ENCODE measurements at regions not wholly inside any gene's neighbourhood (a gene's known extent, or its start where the extent isn't known, plus 50 kb on each side); places are given as distances from the start of the nearest gene placed in this dataset.
"Not testable (repeated sequence)": the region's sequence is repeated elsewhere in the genome, so short reads cannot be mapped to it uniquely, and the experiment has no call there.

DNA sequence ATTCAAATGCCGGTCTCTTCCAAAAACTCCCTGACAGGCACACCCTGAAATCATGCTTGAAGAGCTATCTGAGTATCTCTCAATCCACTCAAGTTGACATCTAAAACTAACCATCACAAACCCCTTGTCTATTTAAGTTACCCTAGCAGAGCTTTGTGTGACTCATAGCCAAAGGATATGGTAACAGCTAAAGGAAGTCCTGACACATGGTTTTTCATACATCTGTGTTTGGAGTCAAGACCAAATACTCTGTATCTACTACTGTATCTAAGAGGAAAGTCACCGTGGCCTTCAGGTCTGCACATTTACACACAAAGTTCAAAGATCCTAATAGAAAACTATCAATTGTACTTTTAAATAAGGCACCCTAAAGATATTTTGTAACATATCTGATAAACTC, 239.6 kb upstream of the VCX start:
- no peak overlapping the region for H3K4me3 ChIP-seq (ENCODE audit: low read length in 2 of 2)
- peaks cover 0 to 9% of the 10 kb centered on the region in 2 donors for H3K9me3 ChIP-seq (replicated peaks in 1 of 2; ENCODE audit: control insufficient read depth in 2 of 2, insufficient read depth in 1 of 2, low read depth in 1 of 2, low read length in 2 of 2)
- H2AK5ac ChIP-seq (ENCODE audit: low read depth, low read length) = no peak overlapping the region
- no peak overlapping the region for H3K14ac ChIP-seq (ENCODE audit: low read length)
- WGBS, 2 donors (ENCODE audit: extremely low coverage in 2 of 2, insufficient read length in 2 of 2, insufficient replicate concordance in 1 of 2) = no CpG with 5 or more reads among the region's 2 CpGs
- no peaks in the 10 kb centered on the region for H3K36me3 ChIP-seq (replicated peaks in 1 of 2; ENCODE audit: control insufficient read depth in 2 of 2, insufficient read depth in 2 of 2, low read length in 2 of 2)
- no peaks in the 10 kb centered on the region for H3K4me1 ChIP-seq (ENCODE audit: control insufficient read depth in 2 of 2, insufficient read depth in 1 of 2, low read depth in 1 of 2, low read length in 2 of 2)
- H3K4ac ChIP-seq (ENCODE audit: low read length) = no peak overlapping the region
- no peak overlapping the region for H2BK5ac ChIP-seq (ENCODE audit: low read length)
- no peaks in the 10 kb centered on the region for H3K27me3 ChIP-seq (ENCODE audit: control insufficient read depth in 3 of 3, insufficient read depth in 3 of 3, low read depth in 1 of 3, low read length in 3 of 3)
- no peak overlapping the region for H4K91ac ChIP-seq (ENCODE audit: low read depth, low read length, poor library complexity)
- H3K79me1 ChIP-seq (ENCODE audit: low read depth, low read length) = no peaks in the 10 kb centered on the region
- no peak overlapping the region for H3K18ac ChIP-seq (ENCODE audit: low read length)
- H3K4me2 ChIP-seq (ENCODE audit: insufficient read depth, low read length, poor library complexity, severe bottlenecking) = no peak overlapping the region
- no peak overlapping the region for H2BK12ac ChIP-seq (ENCODE audit: low read length)
- H2BK15ac ChIP-seq (ENCODE audit: low read length) = no peak overlapping the region
- H3K23ac ChIP-seq (ENCODE audit: low read depth, low read length, poor library complexity) = no peak overlapping the region
- H2AFZ ChIP-seq (ENCODE audit: low read length) = no peak overlapping the region
- H4K8ac ChIP-seq (ENCODE audit: low read depth, low read length) = no peak overlapping the region
- no peak overlapping the region for H3K27ac ChIP-seq (replicated peaks; ENCODE audit: low read length)
- no peak overlapping the region for H2BK120ac ChIP-seq (ENCODE audit: low read depth, low read length)
- no peak overlapping the region for H3K9ac ChIP-seq (ENCODE audit: low read depth, low read length, poor library complexity)
- no peak for DNase-seq (ENCODE audit: low spot score)

DNA sequence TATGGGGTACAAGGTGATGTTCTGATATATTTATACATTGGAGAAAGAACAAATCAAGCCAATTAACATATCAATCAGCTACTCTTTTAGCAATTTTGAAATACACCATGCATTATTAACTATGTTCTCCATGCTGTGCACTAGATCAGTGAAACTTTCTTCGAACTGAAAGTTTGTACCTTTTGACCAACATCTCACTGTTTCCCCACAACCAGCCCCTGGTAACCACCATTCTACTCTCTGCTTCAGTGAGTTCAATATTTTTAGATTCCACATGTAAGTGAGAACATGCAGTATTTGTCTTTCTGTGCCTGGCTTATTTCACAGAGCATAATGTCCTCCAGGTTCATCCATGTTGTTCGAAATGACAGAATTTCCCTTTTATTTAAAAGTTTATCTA, 246.1 kb upstream of the VCX start:
- Histone ChIP-seq H2BK15ac (ENCODE audit: low read length) (no peak overlapping the region), H3K27me3 (ENCODE audit: control insufficient read depth in 3 of 3, insufficient read depth in 3 of 3, low read depth in 1 of 3, low read length in 3 of 3) (no peaks in the 10 kb centered on the region), H4K8ac (ENCODE audit: low read depth, low read length) (no peak overlapping the region), H3K4ac (ENCODE audit: low read length) (no peak overlapping the region), H2BK12ac (ENCODE audit: low read length) (no peak overlapping the region), H3K23ac (ENCODE audit: low read depth, low read length, poor library complexity) (no peak overlapping the region), H3K36me3 (replicated peaks in 1 of 2; ENCODE audit: control insufficient read depth in 2 of 2, insufficient read depth in 2 of 2, low read length in 2 of 2) (no peaks in the 10 kb centered on the region), H3K79me1 (ENCODE audit: low read depth, low read length) (no peaks in the 10 kb centered on the region), H2AK5ac (ENCODE audit: low read depth, low read length) (no peak overlapping the region), H3K4me3 (ENCODE audit: low read length in 2 of 2) (no peak overlapping the region), H2AFZ (ENCODE audit: low read length) (no peak overlapping the region), H2BK120ac (ENCODE audit: low read depth, low read length) (no peak overlapping the region), H3K9ac (ENCODE audit: low read depth, low read length, poor library complexity) (no peak overlapping the region), H3K18ac (ENCODE audit: low read length) (no peak overlapping the region), H3K4me2 (ENCODE audit: insufficient read depth, low read length, poor library complexity, severe bottlenecking) (no peak overlapping the region), H3K14ac (ENCODE audit: low read length) (no peak overlapping the region), H3K27ac (replicated peaks; ENCODE audit: low read length) (no peak overlapping the region), H3K9me3 (replicated peaks in 1 of 2; ENCODE audit: control insufficient read depth in 2 of 2, insufficient read depth in 1 of 2, low read depth in 1 of 2, low read length in 2 of 2) (peaks cover 0 to 4% of the 10 kb centered on the region in 2 donors), H2BK5ac (ENCODE audit: low read length) (no peak overlapping the region), H3K4me1 (ENCODE audit: control insufficient read depth in 2 of 2, insufficient read depth in 1 of 2, low read depth in 1 of 2, low read length in 2 of 2) (no peaks in the 10 kb centered on the region), H4K91ac (ENCODE audit: low read depth, low read length, poor library complexity) (no peak overlapping the region)
- no CpG with 5 or more reads among the region's 2 CpGs for WGBS, 2 donors (ENCODE audit: extremely low coverage in 2 of 2, insufficient read length in 2 of 2, insufficient replicate concordance in 1 of 2)
- no peak for DNase-seq (ENCODE audit: low spot score)

DNA sequence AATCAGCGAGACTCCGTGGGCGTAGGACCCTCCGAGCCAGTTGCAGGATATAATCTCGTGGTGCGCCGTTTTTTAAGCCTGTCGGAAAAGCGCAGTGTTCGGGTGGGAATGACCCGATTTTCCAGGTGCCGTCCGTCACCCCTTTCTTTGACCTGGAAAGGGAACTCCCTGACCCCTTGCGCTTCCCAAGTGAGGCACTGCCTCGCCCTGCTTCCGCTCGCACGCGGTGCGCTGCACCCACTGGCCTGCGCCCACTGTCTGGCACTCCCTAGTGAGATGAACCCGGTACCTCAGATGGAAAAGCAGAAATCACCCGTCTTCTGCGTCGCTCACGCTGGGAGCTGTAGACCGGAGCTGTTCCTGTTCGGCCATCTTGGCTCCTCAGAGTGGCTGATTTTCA, 249.6 kb upstream of the VCX start:
- no CpG with 5 or more reads among the region's 28 CpGs for WGBS, 2 donors (ENCODE audit: extremely low coverage in 2 of 2, insufficient read length in 2 of 2, insufficient replicate concordance in 1 of 2)
- not testable (repeated sequence) for H2BK120ac ChIP-seq (ENCODE audit: low read depth, low read length); H3K27ac ChIP-seq (replicated peaks; ENCODE audit: low read length); H3K79me1 ChIP-seq (ENCODE audit: low read depth, low read length); H2BK15ac ChIP-seq (ENCODE audit: low read length); H3K36me3 ChIP-seq (replicated peaks in 1 of 2; ENCODE audit: control insufficient read depth in 2 of 2, insufficient read depth in 2 of 2, low read length in 2 of 2); H3K27me3 ChIP-seq (ENCODE audit: control insufficient read depth in 3 of 3, insufficient read depth in 3 of 3, low read depth in 1 of 3, low read length in 3 of 3); H3K14ac ChIP-seq (ENCODE audit: low read length); H2BK5ac ChIP-seq (ENCODE audit: low read length); H3K9me3 ChIP-seq (replicated peaks in 1 of 2; ENCODE audit: control insufficient read depth in 2 of 2, insufficient read depth in 1 of 2, low read depth in 1 of 2, low read length in 2 of 2); H3K18ac ChIP-seq (ENCODE audit: low read length); H2BK12ac ChIP-seq (ENCODE audit: low read length); H2AK5ac ChIP-seq (ENCODE audit: low read depth, low read length); H3K4me1 ChIP-seq (ENCODE audit: control insufficient read depth in 2 of 2, insufficient read depth in 1 of 2, low read depth in 1 of 2, low read length in 2 of 2); H4K8ac ChIP-seq (ENCODE audit: low read depth, low read length); H3K4ac ChIP-seq (ENCODE audit: low read length); H3K23ac ChIP-seq (ENCODE audit: low read depth, low read length, poor library complexity); H3K4me2 ChIP-seq (ENCODE audit: insufficient read depth, low read length, poor library complexity, severe bottlenecking); H3K9ac ChIP-seq (ENCODE audit: low read depth, low read length, poor library complexity); DNase-seq (ENCODE audit: low spot score); H4K91ac ChIP-seq (ENCODE audit: low read depth, low read length, poor library complexity)
- peak overlapping the region in 1 of 2 donors; percentile 9 for H3K4me3 ChIP-seq (ENCODE audit: low read length in 2 of 2)
- peak overlapping the region; percentile 59 for H2AFZ ChIP-seq (ENCODE audit: low read length)

DNA sequence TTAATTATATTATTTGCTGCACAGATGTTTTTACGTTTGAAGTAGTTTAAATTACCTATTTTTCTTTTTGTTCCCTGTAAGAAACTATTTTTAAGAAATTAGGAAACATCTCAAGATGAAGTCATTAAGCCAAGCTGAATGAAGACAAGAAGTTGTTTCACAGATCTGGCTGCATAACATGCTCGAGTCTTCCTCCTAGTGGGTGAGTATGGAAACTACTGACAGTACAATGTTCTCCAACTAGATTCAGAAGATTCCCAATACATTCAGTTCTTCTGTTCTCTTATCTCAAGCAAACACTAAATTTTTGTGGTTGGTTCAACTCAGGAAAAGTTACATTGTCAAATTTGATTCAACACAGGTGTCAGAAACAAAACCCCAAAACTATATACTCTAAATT, 256.8 kb upstream of the VCX start:
- no CpG with 5 or more reads among the region's 2 CpGs for WGBS, 2 donors (ENCODE audit: extremely low coverage in 2 of 2, insufficient read length in 2 of 2, insufficient replicate concordance in 1 of 2)
- no peak overlapping the region for H3K4me2 ChIP-seq (ENCODE audit: insufficient read depth, low read length, poor library complexity, severe bottlenecking)
- peak; percentile 3 for DNase-seq (ENCODE audit: low spot score)

More for the DNA sequence above, 256.8 kb upstream of the VCX start:
- Histone ChIP-seq H3K18ac (ENCODE audit: low read length) (no peak overlapping the region), H3K4me3 (ENCODE audit: low read length in 2 of 2) (no peak overlapping the region), H2BK120ac (ENCODE audit: low read depth, low read length) (no peak overlapping the region), H2BK5ac (ENCODE audit: low read length) (no peak overlapping the region), H3K79me1 (ENCODE audit: low read depth, low read length) (no peaks in the 10 kb centered on the region), H3K9me3 (replicated peaks in 1 of 2; ENCODE audit: control insufficient read depth in 2 of 2, insufficient read depth in 1 of 2, low read depth in 1 of 2, low read length in 2 of 2) (no peaks in the 10 kb centered on the region), H3K9ac (ENCODE audit: low read depth, low read length, poor library complexity) (no peak overlapping the region), H3K27ac (replicated peaks; ENCODE audit: low read length) (no peak overlapping the region), H2AFZ (ENCODE audit: low read length) (no peak overlapping the region), H4K91ac (ENCODE audit: low read depth, low read length, poor library complexity) (no peak overlapping the region), H2BK15ac (ENCODE audit: low read length) (no peak overlapping the region), H3K27me3 (ENCODE audit: control insufficient read depth in 3 of 3, insufficient read depth in 3 of 3, low read depth in 1 of 3, low read length in 3 of 3) (no peaks in the 10 kb centered on the region), H3K14ac (ENCODE audit: low read length) (no peak overlapping the region), H3K23ac (ENCODE audit: low read depth, low read length, poor library complexity) (no peak overlapping the region), H3K4me1 (ENCODE audit: control insufficient read depth in 2 of 2, insufficient read depth in 1 of 2, low read depth in 1 of 2, low read length in 2 of 2) (no peaks in the 10 kb centered on the region), H2BK12ac (ENCODE audit: low read length) (no peak overlapping the region), H3K4ac (ENCODE audit: low read length) (no peak overlapping the region), H4K8ac (ENCODE audit: low read depth, low read length) (no peak overlapping the region), H2AK5ac (ENCODE audit: low read depth, low read length) (no peak overlapping the region), H3K36me3 (replicated peaks in 1 of 2; ENCODE audit: control insufficient read depth in 2 of 2, insufficient read depth in 2 of 2, low read length in 2 of 2) (no peaks in the 10 kb centered on the region)
